ELR (cell line): ENCODE measurements at regions not wholly inside any gene's neighbourhood (a gene's known extent, or its start where the extent isn't known, plus 50 kb on each side); places are given as distances from the start of the nearest gene placed in this dataset.

ENCODE experiments used
- DNase-seq: peaks from one replicate; pipeline ENCODE4 v3.0.0-alpha.2; 2015; ENCODE audit warnings: low read depth

DNA sequence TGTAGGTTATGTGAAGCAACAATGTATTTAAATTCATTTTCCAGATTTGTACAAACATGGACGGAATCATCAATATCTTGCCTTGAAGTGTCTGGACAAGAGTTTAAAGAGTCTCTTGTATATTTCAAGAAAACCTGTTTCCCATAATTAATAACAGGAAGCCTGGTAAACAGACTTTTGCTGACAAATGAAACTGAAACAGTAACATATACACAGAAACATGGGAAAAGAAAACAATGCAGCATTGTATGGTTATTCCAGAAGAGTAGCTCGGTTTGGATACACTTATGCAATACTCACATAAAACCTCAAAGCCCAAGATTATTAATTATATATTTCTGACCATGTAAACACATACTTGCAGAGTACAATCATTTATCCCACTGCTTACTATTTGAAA is 265.5 kb downstream of the PTPRC start:
- peak; percentile 71 for DNase-seq

DNA sequence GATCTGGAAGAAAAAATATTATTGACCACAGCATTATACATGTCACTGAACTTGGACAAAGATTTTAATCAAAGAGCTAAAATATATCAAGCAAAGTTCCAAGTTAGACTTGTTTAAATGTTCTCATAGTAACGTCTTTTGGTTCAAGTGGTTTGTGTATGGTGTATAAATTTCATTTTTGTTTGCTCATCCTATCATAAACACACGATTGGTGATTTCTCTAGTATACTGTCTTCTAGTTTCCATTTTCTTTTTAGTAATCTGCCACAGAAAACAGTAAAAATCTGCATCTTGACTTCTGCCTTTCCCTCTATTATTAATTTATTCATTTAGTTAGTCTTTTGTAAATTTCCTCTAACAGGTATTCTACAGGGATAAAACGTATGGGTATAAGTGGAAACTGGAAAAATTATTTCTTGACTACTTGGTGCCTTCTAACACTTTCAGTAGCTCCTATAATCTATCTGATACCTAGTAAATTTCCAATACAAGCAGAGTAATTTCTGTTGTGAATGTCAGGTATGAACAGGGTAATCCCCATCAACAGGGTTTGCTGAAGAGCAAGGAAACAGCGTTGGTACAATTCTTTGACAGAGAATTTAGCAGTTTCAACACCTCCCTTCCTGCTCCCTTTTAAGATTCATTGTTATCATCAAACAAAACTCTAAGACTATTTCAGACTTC is 268.0 kb downstream of the PTPRC start:
- DNase-seq: no peak

- DNase-seq: no peak
Measured at GRCh38 chr1:198907423-198907746, 268.5 kb downstream of the PTPRC start.

DNA sequence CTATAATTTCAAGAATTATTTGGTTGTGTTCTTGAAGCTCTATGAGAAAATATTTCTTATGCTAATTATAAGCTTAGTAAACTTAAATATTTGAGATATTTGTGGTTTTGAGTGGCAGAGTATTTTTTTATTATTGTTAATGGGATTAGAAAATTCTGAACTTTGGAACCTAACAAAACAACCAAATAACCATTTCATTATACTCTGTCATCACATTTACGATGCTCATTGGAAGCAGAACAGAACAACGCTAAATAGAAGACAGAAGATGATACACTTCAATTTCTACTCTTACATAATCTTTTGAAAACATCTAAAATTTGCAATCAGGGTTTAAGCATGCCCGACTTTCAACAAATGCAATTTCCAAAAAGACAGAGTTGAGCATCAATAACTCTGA is 270.2 kb downstream of the PTPRC start:
- no peak for DNase-seq

DNA sequence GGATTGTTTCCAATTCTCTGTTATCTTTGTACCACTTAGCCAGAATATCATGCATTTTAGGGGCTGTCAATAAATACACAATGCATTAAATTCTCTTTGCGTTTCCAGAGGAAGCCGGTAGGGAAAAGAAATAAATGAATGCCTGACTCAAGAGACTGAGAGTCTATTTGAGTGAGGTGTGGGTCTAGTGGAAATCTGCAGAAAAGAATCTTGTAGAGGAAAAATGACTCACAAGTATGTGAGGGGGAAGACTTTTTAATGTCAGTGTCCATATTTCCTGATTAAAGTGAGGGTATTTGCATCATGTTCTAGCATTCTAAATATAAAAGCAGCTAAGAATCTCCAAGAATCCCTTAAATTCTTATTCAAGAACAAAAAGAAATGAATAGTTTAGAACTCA is 271.1 kb downstream of the PTPRC start:
- DNase-seq: peak; percentile 62

GRCh38 chr1:198910816-198911215 is 272.0 kb downstream of the PTPRC start:
- DNase-seq: no peak

DNA sequence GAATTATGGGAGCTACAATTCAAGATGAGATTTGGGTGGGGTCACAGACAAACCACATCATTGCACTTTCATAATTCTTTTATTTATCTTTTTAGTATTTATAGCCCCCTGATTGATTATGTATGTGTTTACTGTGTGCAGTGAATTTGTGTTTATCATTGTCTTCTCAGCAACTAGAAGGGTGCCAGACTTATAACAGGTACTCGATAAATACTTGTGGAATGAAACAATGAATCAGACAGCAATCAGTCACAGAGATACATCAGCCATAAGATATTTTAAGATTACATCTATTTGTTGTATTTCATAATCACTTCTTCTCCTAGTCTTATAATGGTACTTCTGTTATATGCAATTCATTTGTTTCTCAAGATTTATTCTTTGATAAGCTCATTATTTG is 273.2 kb downstream of the PTPRC start:
- no peak for DNase-seq

- DNase-seq: no peak
Measured at GRCh38 chr1:198913667-198914066, 274.8 kb downstream of the PTPRC start.

DNA sequence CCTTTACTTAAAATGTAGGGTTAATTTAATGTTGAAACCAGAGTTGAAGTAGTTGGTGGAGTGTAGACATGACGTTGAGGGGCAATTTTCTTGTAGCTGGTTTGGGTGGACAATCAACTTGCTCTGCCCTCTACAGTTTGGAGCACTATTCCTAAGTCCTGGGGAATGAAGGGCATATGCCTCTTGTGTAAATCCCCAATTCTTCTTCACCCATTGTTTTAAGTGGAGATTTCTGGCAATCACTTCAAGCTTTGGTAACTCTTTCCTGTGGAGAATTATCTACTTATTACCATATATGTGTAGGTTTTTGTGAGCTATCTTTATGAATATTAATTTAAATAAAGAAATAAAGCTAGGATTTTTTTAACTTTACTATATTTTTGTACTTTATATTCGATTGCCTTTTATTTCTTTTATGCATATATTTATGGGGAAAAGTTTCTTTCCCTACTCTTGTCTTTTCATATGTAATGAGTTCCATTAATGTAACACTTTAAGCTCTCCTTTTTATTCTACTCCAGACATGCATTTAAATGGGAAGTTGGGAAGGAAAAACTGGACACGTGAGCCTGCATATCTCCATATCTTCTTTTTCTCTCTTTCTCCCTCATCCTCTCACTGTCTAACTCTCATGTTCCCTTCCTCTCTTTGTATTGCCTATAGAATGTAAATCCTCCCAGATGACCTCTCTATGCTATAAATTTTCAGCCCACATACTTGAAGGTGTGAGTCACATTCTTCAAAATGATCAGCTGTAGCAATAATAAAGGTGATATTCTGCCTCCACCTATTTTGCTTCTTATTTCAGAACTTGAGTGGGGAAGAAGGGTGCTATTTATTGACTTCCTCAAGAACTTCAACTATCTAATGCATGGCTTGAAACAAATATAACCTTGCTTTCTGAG is 276.7 kb downstream of the PTPRC start:
- DNase-seq: peak; percentile 64

DNA sequence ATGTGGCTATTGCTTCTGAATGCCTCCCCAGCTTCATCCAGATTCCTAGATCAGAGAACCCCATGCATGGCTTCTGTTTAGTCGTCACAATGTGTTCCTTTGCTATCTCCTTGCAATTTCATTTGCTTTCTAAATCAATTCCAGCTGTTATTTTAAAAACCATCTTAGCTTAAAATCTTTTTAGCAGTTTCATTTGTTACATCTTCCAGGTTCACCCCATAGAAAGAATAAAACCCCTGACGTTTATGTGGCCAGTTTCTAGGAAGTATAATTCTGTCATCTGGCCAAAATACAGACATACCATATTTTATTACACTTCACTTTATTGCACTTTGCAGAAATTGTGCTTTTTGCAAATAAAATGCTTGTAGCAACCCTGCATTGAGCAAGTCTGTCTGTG is 278.4 kb downstream of the PTPRC start:
- DNase-seq: no peak

GRCh38 chr1:198918920-198919319 is 280.1 kb downstream of the PTPRC start:
- DNase-seq: peak; percentile 78

- peak; percentile 74 for DNase-seq
Measured at GRCh38 chr1:198919667-198920398, 281.0 kb downstream of the PTPRC start.

- DNase-seq: peak; percentile 40
Measured at GRCh38 chr1:198922638-198923430, 284.0 kb downstream of the PTPRC start.

DNA sequence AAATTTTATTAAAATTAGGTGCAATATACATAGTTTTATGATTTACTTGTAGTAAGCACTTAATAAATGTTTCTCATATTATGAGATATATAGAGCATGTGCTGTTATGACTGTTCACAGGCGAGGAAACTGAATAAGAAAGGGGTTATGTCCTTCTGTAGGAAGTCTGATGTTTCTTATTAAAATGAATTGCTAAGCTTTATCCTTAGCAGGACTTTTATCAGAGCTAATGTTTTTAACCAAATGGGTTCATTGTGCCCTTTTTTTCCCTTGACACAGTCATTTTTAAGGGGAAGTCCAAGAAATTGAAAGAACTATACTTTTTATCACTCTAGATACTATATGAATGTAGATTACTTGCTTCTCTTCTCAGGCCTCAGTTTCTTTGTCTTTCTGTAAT is 285.2 kb downstream of the PTPRC start:
- DNase-seq: no peak

GRCh38 chr1:198925567-198925966 is 286.7 kb downstream of the PTPRC start:
- DNase-seq: no peak

DNA sequence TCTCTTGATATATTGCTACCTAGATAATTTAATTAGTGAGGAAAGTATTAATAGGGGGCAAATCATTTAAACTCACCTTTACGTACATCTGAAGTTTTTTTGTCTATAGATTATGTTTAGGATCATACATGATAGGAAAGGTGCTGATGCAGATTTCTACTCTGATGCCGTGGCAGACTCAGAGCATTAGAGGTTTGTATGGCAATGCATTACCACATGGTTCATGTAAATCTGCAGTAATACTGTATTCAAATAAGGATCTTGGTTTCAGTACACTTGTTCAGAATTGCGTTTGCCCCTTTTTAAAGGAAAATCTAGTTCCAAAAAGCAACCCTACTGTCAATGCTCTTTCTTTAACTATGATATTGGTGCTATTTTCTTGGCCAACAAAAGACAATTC is 288.3 kb downstream of the PTPRC start:
- no peak for DNase-seq

DNA sequence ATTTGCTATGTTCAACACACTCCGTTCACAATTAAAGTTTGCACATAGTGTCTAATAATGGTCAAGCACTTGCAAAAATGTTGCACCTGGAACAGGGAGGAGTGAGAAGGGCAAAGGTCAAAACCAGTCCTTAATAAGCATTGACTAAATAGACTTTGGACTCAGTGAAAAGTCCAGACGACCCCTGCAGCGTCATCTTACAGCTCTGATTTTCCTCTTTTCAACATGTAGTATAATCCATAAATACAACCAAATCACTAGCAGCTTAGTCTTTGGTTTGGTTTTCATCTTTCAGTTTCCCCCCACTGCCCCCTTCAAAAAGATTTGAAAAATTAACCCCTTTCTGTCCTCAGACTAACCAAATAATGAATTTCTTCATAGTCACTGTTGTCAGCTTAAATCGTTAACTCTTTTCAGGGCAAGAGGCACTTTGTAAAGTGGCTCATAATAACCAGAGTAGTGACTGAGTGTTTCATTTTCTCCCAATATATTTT is 290.3 kb downstream of the PTPRC start:
- no peak for DNase-seq

DNA sequence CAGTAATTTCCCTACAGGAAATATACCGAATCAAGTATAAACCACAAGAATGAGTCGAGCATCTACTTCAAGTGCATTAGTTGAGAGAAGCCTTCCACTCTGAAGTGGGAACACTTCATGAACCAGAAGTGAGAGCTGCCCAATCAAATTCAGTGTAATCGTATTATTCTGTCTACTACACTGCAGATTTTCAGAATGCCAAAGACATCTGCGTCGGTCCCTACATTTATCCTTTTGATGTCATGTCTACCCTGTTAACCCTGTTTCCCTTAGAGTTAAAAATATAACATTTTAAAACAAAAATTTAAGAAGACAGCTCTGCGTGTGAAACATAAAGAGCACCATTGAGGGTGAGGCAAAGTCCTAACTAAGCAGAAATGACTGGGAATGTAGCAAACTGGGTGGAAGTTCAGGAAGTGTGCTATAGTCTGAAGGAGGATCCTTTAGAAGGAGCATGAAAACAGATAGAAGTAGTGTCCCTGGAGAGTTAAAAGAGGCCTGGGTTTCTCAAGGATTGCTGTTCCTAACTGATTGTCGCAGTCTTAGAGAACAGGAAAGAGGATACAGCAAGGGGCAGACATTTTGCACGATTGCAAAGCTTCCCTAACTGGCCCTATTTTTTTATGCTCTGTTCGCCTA is 291.2 kb downstream of the PTPRC start:
- DNase-seq: peak; percentile 64

- DNase-seq: peak; percentile 55
Measured at GRCh38 chr1:198932351-198932991, 293.6 kb downstream of the PTPRC start.

GRCh38 chr1:198933515-198934222 is 294.8 kb downstream of the PTPRC start:
- no peak for DNase-seq
